ENCODE measurements at regions not wholly inside any gene's neighbourhood (a gene's known extent, or its start where the extent isn't known, plus 50 kb on each side); places are given as distances from the start of the nearest gene placed in this dataset.

DNA sequence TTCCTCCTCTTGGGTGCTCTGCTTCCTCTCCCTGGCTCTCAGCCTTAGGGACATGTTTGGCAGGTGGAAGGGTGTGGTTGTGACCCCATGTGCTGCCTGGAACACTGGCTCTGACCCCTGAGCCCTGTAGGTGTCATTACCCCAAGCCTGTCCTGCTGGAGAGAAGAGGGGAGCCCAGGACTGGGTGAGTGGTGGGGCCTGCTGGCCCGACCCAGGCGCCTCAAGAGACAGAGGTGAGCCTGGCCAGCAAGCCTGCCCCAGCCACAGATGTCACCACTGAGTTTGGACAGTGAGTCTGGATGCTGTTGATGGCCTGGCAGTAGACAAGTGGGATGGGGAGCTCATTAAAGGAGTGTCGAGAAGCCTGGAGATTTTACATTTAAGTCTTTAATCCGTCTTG, 1112.2 kb downstream of the BRD1 start:
- TF ChIP-seq EZH2phosphoT487 (IDR thresholded peaks at IDR 0.05; ENCODE audit: low read length), result no peak
- TF ChIP-seq, protein P1, sequence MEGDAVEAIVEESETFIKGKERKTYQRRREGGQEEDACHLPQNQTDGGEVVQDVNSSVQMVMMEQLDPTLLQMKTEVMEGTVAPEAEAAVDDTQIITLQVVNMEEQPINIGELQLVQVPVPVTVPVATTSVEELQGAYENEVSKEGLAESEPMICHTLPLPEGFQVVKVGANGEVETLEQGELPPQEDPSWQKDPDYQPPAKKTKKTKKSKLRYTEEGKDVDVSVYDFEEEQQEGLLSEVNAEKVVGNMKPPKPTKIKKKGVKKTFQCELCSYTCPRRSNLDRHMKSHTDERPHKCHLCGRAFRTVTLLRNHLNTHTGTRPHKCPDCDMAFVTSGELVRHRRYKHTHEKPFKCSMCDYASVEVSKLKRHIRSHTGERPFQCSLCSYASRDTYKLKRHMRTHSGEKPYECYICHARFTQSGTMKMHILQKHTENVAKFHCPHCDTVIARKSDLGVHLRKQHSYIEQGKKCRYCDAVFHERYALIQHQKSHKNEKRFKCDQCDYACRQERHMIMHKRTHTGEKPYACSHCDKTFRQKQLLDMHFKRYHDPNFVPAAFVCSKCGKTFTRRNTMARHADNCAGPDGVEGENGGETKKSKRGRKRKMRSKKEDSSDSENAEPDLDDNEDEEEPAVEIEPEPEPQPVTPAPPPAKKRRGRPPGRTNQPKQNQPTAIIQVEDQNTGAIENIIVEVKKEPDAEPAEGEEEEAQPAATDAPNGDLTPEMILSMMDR (IDR thresholded peaks at IDR 0.05; ENCODE audit: low read length), result no peak
- no peak for TF ChIP-seq EZH2 (optimal IDR thresholded peaks at IDR 0.05; ENCODE audit: low read depth, low read length)

All from MM.1S (cell line).